ENCODE measurements at regions not wholly inside any gene's neighbourhood (a gene's known extent, or its start where the extent isn't known, plus 50 kb on each side); places are given as distances from the start of the nearest gene placed in this dataset.
A peak's percentile ranks its signal among the peaks of the same experiment; 100 is the strongest.

- Mint-ChIP-seq H3K36me3 (ENCODE audit: insufficient read depth, unreplicated experiment) (no peaks in the 10 kb centered on the region), H3K27me3 (ENCODE audit: unreplicated experiment) (no peaks in the 10 kb centered on the region), H3K4me1 (ENCODE audit: low read depth, unreplicated experiment) (no peaks in the 10 kb centered on the region), H3K4me3 (ENCODE audit: low read depth, unreplicated experiment) (peak overlapping the region; percentile 65), H3K9me3 (ENCODE audit: low read depth, unreplicated experiment) (peaks cover 3% of the 10 kb centered on the region), H3K27ac (ENCODE audit: unreplicated experiment) (no peak overlapping the region)
- CTCF ChIA-PET, result no interaction called here
- intact Hi-C loops (cut with micrococcal nuclease; ENCODE audit: unreplicated experiment), result no loop called here
- BruUV-seq (replicated peaks), result no TSS peak
- DNase-seq, result no peak
- TF ChIP-seq CTCF (IDR thresholded peaks at IDR 0.05; ENCODE audit: unreplicated experiment), result no peak
Measured at GRCh38 chr5:27402828-27403227, 364.4 kb upstream of the CDH9 start.

- Mint-ChIP-seq H3K4me1 (ENCODE audit: low read depth, unreplicated experiment) (no peaks in the 10 kb centered on the region), H3K27me3 (ENCODE audit: unreplicated experiment) (no peaks in the 10 kb centered on the region), H3K27ac (ENCODE audit: unreplicated experiment) (no peak overlapping the region), H3K4me3 (ENCODE audit: low read depth, unreplicated experiment) (no peak overlapping the region), H3K9me3 (ENCODE audit: low read depth, unreplicated experiment) (peaks cover 3% of the 10 kb centered on the region), H3K36me3 (ENCODE audit: insufficient read depth, unreplicated experiment) (no peaks in the 10 kb centered on the region)
- no peak for DNase-seq
- intact Hi-C loops (cut with micrococcal nuclease; ENCODE audit: unreplicated experiment), result no loop called here
- BruUV-seq (replicated peaks), result no TSS peak
- TF ChIP-seq CTCF (IDR thresholded peaks at IDR 0.05; ENCODE audit: unreplicated experiment), result no peak
- CTCF ChIA-PET, result no interaction called here
Measured at GRCh38 chr5:27396998-27397397, 358.6 kb upstream of the CDH9 start.

GRCh38 chr5:27392716-27393115 is 354.3 kb upstream of the CDH9 start:
- H3K4me3 Mint-ChIP-seq (ENCODE audit: low read depth, unreplicated experiment), result no peak overlapping the region
- CTCF ChIA-PET, result no interaction called here
- DNase-seq, result no peak
- H3K27me3 Mint-ChIP-seq (ENCODE audit: unreplicated experiment), result no peaks in the 10 kb centered on the region
- intact Hi-C loops (cut with micrococcal nuclease; ENCODE audit: unreplicated experiment), result no loop called here
- H3K27ac Mint-ChIP-seq (ENCODE audit: unreplicated experiment), result no peak overlapping the region
- no peaks in the 10 kb centered on the region for H3K4me1 Mint-ChIP-seq (ENCODE audit: low read depth, unreplicated experiment)
- H3K9me3 Mint-ChIP-seq (ENCODE audit: low read depth, unreplicated experiment), result no peaks in the 10 kb centered on the region
- no TSS peak for BruUV-seq (replicated peaks)
- no peak for TF ChIP-seq CTCF (IDR thresholded peaks at IDR 0.05; ENCODE audit: unreplicated experiment)
- no peaks in the 10 kb centered on the region for H3K36me3 Mint-ChIP-seq (ENCODE audit: insufficient read depth, unreplicated experiment)

- TF ChIP-seq CTCF (IDR thresholded peaks at IDR 0.05; ENCODE audit: unreplicated experiment), result no peak
- DNase-seq, result no peak
- Mint-ChIP-seq H3K36me3 (ENCODE audit: insufficient read depth, unreplicated experiment) (no peaks in the 10 kb centered on the region), H3K4me1 (ENCODE audit: low read depth, unreplicated experiment) (no peaks in the 10 kb centered on the region), H3K4me3 (ENCODE audit: low read depth, unreplicated experiment) (no peak overlapping the region), H3K9me3 (ENCODE audit: low read depth, unreplicated experiment) (no peaks in the 10 kb centered on the region), H3K27me3 (ENCODE audit: unreplicated experiment) (no peaks in the 10 kb centered on the region), H3K27ac (ENCODE audit: unreplicated experiment) (no peak overlapping the region)
- CTCF ChIA-PET, result no interaction called here
- intact Hi-C loops (cut with micrococcal nuclease; ENCODE audit: unreplicated experiment), result no loop called here
- no TSS peak for BruUV-seq (replicated peaks)
Measured at GRCh38 chr5:27389696-27390095, 351.3 kb upstream of the CDH9 start.

GRCh38 chr5:27388755-27389154 is 350.4 kb upstream of the CDH9 start:
- no peaks in the 10 kb centered on the region for H3K27me3 Mint-ChIP-seq (ENCODE audit: unreplicated experiment)
- TF ChIP-seq CTCF (IDR thresholded peaks at IDR 0.05; ENCODE audit: unreplicated experiment), result no peak
- no peak for DNase-seq
- H3K27ac Mint-ChIP-seq (ENCODE audit: unreplicated experiment), result no peak overlapping the region
- intact Hi-C loops (cut with micrococcal nuclease; ENCODE audit: unreplicated experiment), result no loop called here
- H3K4me3 Mint-ChIP-seq (ENCODE audit: low read depth, unreplicated experiment), result no peak overlapping the region
- CTCF ChIA-PET, result no interaction called here
- no peaks in the 10 kb centered on the region for H3K4me1 Mint-ChIP-seq (ENCODE audit: low read depth, unreplicated experiment)
- no peaks in the 10 kb centered on the region for H3K36me3 Mint-ChIP-seq (ENCODE audit: insufficient read depth, unreplicated experiment)
- no peaks in the 10 kb centered on the region for H3K9me3 Mint-ChIP-seq (ENCODE audit: low read depth, unreplicated experiment)
- BruUV-seq (replicated peaks), result no TSS peak
